Hepatocyte (in vitro differentiated cells): ENCODE measurements at regions not wholly inside any gene's neighbourhood (a gene's known extent, or its start where the extent isn't known, plus 50 kb on each side); places are given as distances from the start of the nearest gene placed in this dataset.

ENCODE experiments used
- CTCF ChIP-seq: fragments of 200-600 bp; sonication (generic); IDR thresholded peaks from 2 replicates; pipeline ENCODE4 v1.5.1; 2016; ENCODE audit warnings: antibody characterized with exemption, mild to moderate bottlenecking; ENCODE audit not compliant: poor library complexity
- EZH2phosphoT487 ChIP-seq: fragments of 200-600 bp; sonication (generic); IDR thresholded peaks from one replicate; pipeline ENCODE4 v1.6.1; 2018; ENCODE audit warnings: antibody characterized with exemption, mild to moderate bottlenecking, low read depth, moderate library complexity; ENCODE audit not compliant: unreplicated experiment, severe bottlenecking

GRCh38 chrX:116241001-116241400 lies 70.5 kb downstream of the AGTR2 start:
- TF ChIP-seq EZH2phosphoT487, result no peak
- TF ChIP-seq CTCF, result no peak
